ENCODE measurements at regions not wholly inside any gene's neighbourhood (a gene's known extent, or its start where the extent isn't known, plus 50 kb on each side); places are given as distances from the start of the nearest gene placed in this dataset.

- no peak for DNase-seq
Observed at GRCh38 chr1:8202182-8202905, 115.6 kb upstream of the SLC45A1 start.

- DNase-seq, result no peak
Observed at GRCh38 chr1:8201331-8201861, 116.5 kb upstream of the SLC45A1 start.

GRCh38 chr1:8200317-8201115, 117.4 kb upstream of the SLC45A1 start:
- DNase-seq, result no peak

GRCh38 chr1:8198522-8198921, 119.4 kb upstream of the SLC45A1 start:
- DNase-seq, result no peak

- no peak for DNase-seq
Observed at GRCh38 chr1:8197493-8198282, 120.2 kb upstream of the SLC45A1 start.

- no peak for DNase-seq
Observed at GRCh38 chr1:8194481-8195227, 123.3 kb upstream of the SLC45A1 start.

- DNase-seq, result no peak
Observed at GRCh38 chr1:8193840-8194406, 124.0 kb upstream of the SLC45A1 start.

GRCh38 chr1:8191474-8191873, 126.4 kb upstream of the SLC45A1 start:
- no peak for DNase-seq

GRCh38 chr1:8189931-8190483, 127.9 kb upstream of the SLC45A1 start:
- DNase-seq, result no peak

GRCh38 chr1:8185400-8185799, 132.5 kb upstream of the SLC45A1 start:
- no peak for DNase-seq

- no peak for DNase-seq
Observed at GRCh38 chr1:8184301-8184700, 133.6 kb upstream of the SLC45A1 start.

GRCh38 chr1:8182034-8182761, 135.7 kb upstream of the SLC45A1 start:
- DNase-seq, result no peak

GRCh38 chr1:8179132-8179793, 138.7 kb upstream of the SLC45A1 start:
- DNase-seq, result no peak

- no peak for DNase-seq
Observed at GRCh38 chr1:8176279-8176678, 141.6 kb upstream of the SLC45A1 start.

- no peak for DNase-seq
Observed at GRCh38 chr1:8174807-8175206, 143.1 kb upstream of the SLC45A1 start.

GRCh38 chr1:8171751-8172464, 145.8 kb upstream of the ERRFI1 start:
- no peak for DNase-seq

GRCh38 chr1:8170059-8170835, 144.1 kb upstream of the ERRFI1 start:
- DNase-seq, result no peak

- DNase-seq, result no peak
Observed at GRCh38 chr1:8169364-8170058, 143.4 kb upstream of the ERRFI1 start.

Data from Kasumi-1 (cell line).